ENCODE measurements at regions not wholly inside any gene's neighbourhood (a gene's known extent, or its start where the extent isn't known, plus 50 kb on each side); places are given as distances from the start of the nearest gene placed in this dataset.

GRCh38 chr3:159045279-159045885 lies 243.5 kb downstream of the MFSD1 start (continued):
- TF ChIP-seq ZNF318 (IDR thresholded peaks at IDR 0.05; ENCODE audit: borderline replicate concordance in 1 of 2, low read depth in 1 of 2): no peak
- no peak for TF ChIP-seq NCOA4 (IDR thresholded peaks at IDR 0.05; ENCODE audit: partially characterized antibody)
- TF ChIP-seq CBFA2T2 (conservative IDR thresholded peaks at IDR 0.05): no peak
- TF ChIP-seq, protein P1, sequence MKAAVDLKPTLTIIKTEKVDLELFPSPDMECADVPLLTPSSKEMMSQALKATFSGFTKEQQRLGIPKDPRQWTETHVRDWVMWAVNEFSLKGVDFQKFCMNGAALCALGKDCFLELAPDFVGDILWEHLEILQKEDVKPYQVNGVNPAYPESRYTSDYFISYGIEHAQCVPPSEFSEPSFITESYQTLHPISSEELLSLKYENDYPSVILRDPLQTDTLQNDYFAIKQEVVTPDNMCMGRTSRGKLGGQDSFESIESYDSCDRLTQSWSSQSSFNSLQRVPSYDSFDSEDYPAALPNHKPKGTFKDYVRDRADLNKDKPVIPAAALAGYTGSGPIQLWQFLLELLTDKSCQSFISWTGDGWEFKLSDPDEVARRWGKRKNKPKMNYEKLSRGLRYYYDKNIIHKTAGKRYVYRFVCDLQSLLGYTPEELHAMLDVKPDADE (conservative IDR thresholded peaks at IDR 0.05; ENCODE audit: control insufficient read depth, low read depth, low read length): no peak
- no peak for TF ChIP-seq ZBTB40 (IDR thresholded peaks at IDR 0.05)
- no peak for TF ChIP-seq ZBTB40 (CRISPR knock-in tag; IDR thresholded peaks at IDR 0.05)
